GM12892 (cell line): ENCODE measurements at regions not wholly inside any gene's neighbourhood (a gene's known extent, or its start where the extent isn't known, plus 50 kb on each side); places are given as distances from the start of the nearest gene placed in this dataset.

Experiments
- DNase-seq: peaks from one replicate; pipeline ENCODE4 v3.0.0; 2011; ENCODE audit not compliant: insufficient read length
- FAIRE-seq: peaks from 2 replicates; lab custom pipeline; 2011; peaks lifted over from hg19 to GRCh38; lab: Jason Lieb, UNC
- POLR2A ChIP-seq: IDR thresholded peaks from 2 replicates; pipeline ENCODE4 v1.6.1; 2011; ENCODE audit warnings: low read depth, low read length, control low read depth
- POLR2AphosphoS5 ChIP-seq: IDR thresholded peaks from 2 replicates; pipeline ENCODE4 v1.6.1; 2011; ENCODE audit warnings: low read depth, low read length, control low read depth
- TAF1 ChIP-seq: IDR thresholded peaks from 2 replicates; pipeline ENCODE4 v1.6.1; 2011; ENCODE audit warnings: low read depth, mild to moderate bottlenecking, control low read depth, low read length, borderline replicate concordance

GRCh38 chr13:39130301-39130700 lies 92.0 kb downstream of the NHLRC3 start:
- TF ChIP-seq POLR2AphosphoS5 (no peak), POLR2A (no peak), TAF1 (no peak)
- FAIRE-seq (no peak), DNase-seq (no peak)

- FAIRE-seq: no peak
- DNase-seq: no peak
- TF ChIP-seq POLR2A (no peak), POLR2AphosphoS5 (no peak), TAF1 (no peak)
Measured at GRCh38 chr13:39132286-39133230, 94.3 kb downstream of the NHLRC3 start.

- DNase-seq (no peak), FAIRE-seq (no peak)
- no peak for TF ChIP-seq TAF1
- TF ChIP-seq POLR2A: no peak
- no peak for TF ChIP-seq POLR2AphosphoS5
Measured at GRCh38 chr13:39133781-39134180, 95.5 kb downstream of the NHLRC3 start.

GRCh38 chr13:39134574-39134973 lies 96.3 kb downstream of the NHLRC3 start:
- FAIRE-seq (no peak), DNase-seq (no peak)
- TF ChIP-seq POLR2AphosphoS5 (no peak), POLR2A (no peak), TAF1 (no peak)

- no peak for TF ChIP-seq POLR2AphosphoS5
- TF ChIP-seq POLR2A: no peak
- TF ChIP-seq TAF1: no peak
- DNase-seq (no peak), FAIRE-seq (no peak)
Measured at GRCh38 chr13:39144391-39144790, 106.1 kb downstream of the NHLRC3 start.

GRCh38 chr13:39144941-39145533 lies 106.8 kb downstream of the NHLRC3 start:
- FAIRE-seq (peak; percentile 94), DNase-seq (peak; percentile 2)
- no peak for TF ChIP-seq POLR2AphosphoS5
- TF ChIP-seq POLR2A: no peak
- TF ChIP-seq TAF1: no peak

- DNase-seq: no peak
- FAIRE-seq: no peak
- no peak for TF ChIP-seq TAF1
- TF ChIP-seq POLR2A: no peak
- TF ChIP-seq POLR2AphosphoS5: no peak
Measured at GRCh38 chr13:39148513-39148961, 110.3 kb downstream of the NHLRC3 start.

GRCh38 chr13:39149896-39150295 lies 111.6 kb downstream of the NHLRC3 start:
- TF ChIP-seq POLR2AphosphoS5: no peak
- TF ChIP-seq TAF1: no peak
- no peak for TF ChIP-seq POLR2A
- FAIRE-seq (no peak), DNase-seq (no peak)

- no peak for TF ChIP-seq TAF1
- TF ChIP-seq POLR2AphosphoS5: no peak
- TF ChIP-seq POLR2A: no peak
- FAIRE-seq (no peak), DNase-seq (no peak)
Measured at GRCh38 chr13:39154041-39154440, 115.8 kb downstream of the NHLRC3 start.

GRCh38 chr13:39159393-39159792 lies 121.1 kb downstream of the NHLRC3 start:
- no peak for DNase-seq
- FAIRE-seq: no peak
- TF ChIP-seq POLR2A (no peak), TAF1 (no peak), POLR2AphosphoS5 (no peak)

GRCh38 chr13:39159846-39160370 lies 121.7 kb downstream of the NHLRC3 start:
- no peak for TF ChIP-seq TAF1
- no peak for DNase-seq
- FAIRE-seq: no peak

- no peak for FAIRE-seq
- no peak for DNase-seq
- no peak for TF ChIP-seq POLR2AphosphoS5
Measured at GRCh38 chr13:39167018-39167417, 128.8 kb downstream of the NHLRC3 start.
